ENCODE measurements at regions not wholly inside any gene's neighbourhood (a gene's known extent, or its start where the extent isn't known, plus 50 kb on each side); places are given as distances from the start of the nearest gene placed in this dataset.
"Not testable (repeated sequence)": the region's sequence is repeated elsewhere in the genome, so short reads cannot be mapped to it uniquely, and the experiment has no call there.

- peak overlapping the region; percentile 18 to 89 (median 79) for H3K27ac ChIP-seq
- H3K36me3 ChIP-seq, result peaks cover 0 to 13% (median 0%) of the 10 kb centered on the region in 9 donors
- peaks cover 0 to 26% (median 10%) of the 10 kb centered on the region in 9 donors for H3K4me1 ChIP-seq
- H3K27me3 ChIP-seq, result no peaks in the 10 kb centered on the region
- 6 to 9% methylated on average over 69 to 70 of the region's 70 CpGs for WGBS, 2 donors
- peak; percentile 76 to 96 (median 90) for ATAC-seq
- H3K4me3 ChIP-seq, result peak overlapping the region; percentile 65 to 93 (median 82)
- peak; percentile 87 to 88 for DNase-seq
- intact Hi-C loops (cut with DNase I), result no loop called here
- TF ChIP-seq CTCF (IDR thresholded peaks at IDR 0.05), result peak; percentile 53 to 90 (median 74)
- no peaks in the 10 kb centered on the region for H3K9me3 ChIP-seq
Measured at GRCh38 chr20:30376767-30377658, 880.5 kb upstream of the DEFB115 start.

- ATAC-seq; intact Hi-C loops (cut with DNase I); DNase-seq; H3K9me3 ChIP-seq; H3K27ac ChIP-seq; H3K27me3 ChIP-seq: not testable (repeated sequence)
- Histone ChIP-seq H3K4me3 (peak overlapping the region in 5 of 10 donors; percentile 70 to 93 (median 81)), H3K36me3 (peaks cover 0 to 13% (median 0%) of the 10 kb centered on the region in 9 donors), H3K4me1 (peaks cover 0 to 28% (median 10%) of the 10 kb centered on the region in 9 donors)
- 75 to 81% methylated on average over 4 of the region's 4 CpGs for WGBS, 2 donors
Measured at GRCh38 chr20:30378317-30378716, 879.1 kb upstream of the DEFB115 start.

- intact Hi-C loops (cut with DNase I); H3K9me3 ChIP-seq; H3K27me3 ChIP-seq; DNase-seq; H3K4me3 ChIP-seq; ATAC-seq; H3K27ac ChIP-seq: not testable (repeated sequence)
- 92 to 100% methylated on average over 1 of the region's 1 CpG for WGBS, 2 donors
- Histone ChIP-seq H3K36me3 (peaks cover 0 to 13% (median 0%) of the 10 kb centered on the region in 9 donors), H3K4me1 (peaks cover 0 to 28% (median 10%) of the 10 kb centered on the region in 9 donors)
Measured at GRCh38 chr20:30378721-30379120, 878.7 kb upstream of the DEFB115 start.

- H3K36me3 ChIP-seq, result peaks cover 0 to 55% (median 0%) of the 10 kb centered on the region in 9 donors
- H3K4me1 ChIP-seq; H3K4me3 ChIP-seq; DNase-seq; H3K9me3 ChIP-seq; intact Hi-C loops (cut with DNase I); H3K27ac ChIP-seq; ATAC-seq; H3K27me3 ChIP-seq: not testable (repeated sequence)
- 54 to 60% methylated on average over 6 of the region's 6 CpGs for WGBS, 2 donors
Measured at GRCh38 chr20:30384841-30385240, 872.6 kb upstream of the DEFB115 start.

- ATAC-seq; H3K4me1 ChIP-seq; H3K27me3 ChIP-seq; H3K9me3 ChIP-seq; H3K27ac ChIP-seq; DNase-seq; H3K4me3 ChIP-seq; intact Hi-C loops (cut with DNase I): not testable (repeated sequence)
- WGBS, 2 donors, result 93 to 95% methylated on average over 4 of the region's 4 CpGs
- peaks cover 0 to 63% (median 0%) of the 10 kb centered on the region in 9 donors for H3K36me3 ChIP-seq
Measured at GRCh38 chr20:30386099-30386498, 871.4 kb upstream of the DEFB115 start.

GRCh38 chr20:30387823-30388222 is 869.6 kb upstream of the DEFB115 start:
- H3K4me1 ChIP-seq; H3K27ac ChIP-seq; ATAC-seq; H3K4me3 ChIP-seq; intact Hi-C loops (cut with DNase I); H3K9me3 ChIP-seq; H3K27me3 ChIP-seq; DNase-seq: not testable (repeated sequence)
- 94 to 95% methylated on average over 4 of the region's 4 CpGs for WGBS, 2 donors
- peaks cover 0 to 73% (median 4%) of the 10 kb centered on the region in 9 donors for H3K36me3 ChIP-seq

GRCh38 chr20:30393523-30393922 is 863.9 kb upstream of the DEFB115 start:
- 92 to 99% methylated on average over 1 of the region's 1 CpG for WGBS, 2 donors
- H3K4me3 ChIP-seq; H3K27ac ChIP-seq; intact Hi-C loops (cut with DNase I); H3K4me1 ChIP-seq; DNase-seq; ATAC-seq; H3K27me3 ChIP-seq; H3K9me3 ChIP-seq: not testable (repeated sequence)
- peaks cover 0 to 96% (median 8%) of the 10 kb centered on the region in 9 donors for H3K36me3 ChIP-seq

- H3K27ac ChIP-seq; H3K27me3 ChIP-seq; H3K4me1 ChIP-seq; DNase-seq; ATAC-seq; H3K4me3 ChIP-seq; H3K9me3 ChIP-seq; intact Hi-C loops (cut with DNase I): not testable (repeated sequence)
- WGBS, 2 donors, result 87 to 95% methylated on average over 2 of the region's 2 CpGs
- H3K36me3 ChIP-seq, result peaks cover 0 to 96% (median 18%) of the 10 kb centered on the region in 9 donors
Measured at GRCh38 chr20:30397111-30397510, 860.4 kb upstream of the DEFB115 start.

- Histone ChIP-seq H3K9me3 (peaks cover 0 to 37% (median 0%) of the 10 kb centered on the region in 11 donors), H3K36me3 (peaks cover 0 to 54% (median 13%) of the 10 kb centered on the region in 9 donors)
- H3K27me3 ChIP-seq; ATAC-seq; H3K27ac ChIP-seq; intact Hi-C loops (cut with DNase I); H3K4me3 ChIP-seq; H3K4me1 ChIP-seq; DNase-seq: not testable (repeated sequence)
- WGBS, 2 donors, result 86 to 93% methylated on average over 11 to 18 of the region's 18 CpGs
Measured at GRCh38 chr20:30405061-30405460, 852.4 kb upstream of the DEFB115 start.

- intact Hi-C loops (cut with DNase I); H3K4me1 ChIP-seq; ATAC-seq; H3K27me3 ChIP-seq; H3K27ac ChIP-seq; H3K4me3 ChIP-seq; DNase-seq: not testable (repeated sequence)
- H3K36me3 ChIP-seq, result peaks cover 0 to 49% (median 8%) of the 10 kb centered on the region in 9 donors
- 95 to 100% methylated on average over 18 to 27 of the region's 27 CpGs for WGBS, 2 donors
- H3K9me3 ChIP-seq, result peaks cover 0 to 42% (median 2%) of the 10 kb centered on the region in 11 donors
Measured at GRCh38 chr20:30405585-30405984, 851.9 kb upstream of the DEFB115 start.

Measured in heart right ventricle (tissue), 16 donors.